Ishikawa (cell line): ENCODE measurements at regions not wholly inside any gene's neighbourhood (a gene's known extent, or its start where the extent isn't known, plus 50 kb on each side); places are given as distances from the start of the nearest gene placed in this dataset.

Experiments used
- CEBPB ChIP-seq: IDR thresholded peaks from 2 replicates; pipeline ENCODE4 v1.6.1; 2012
- CREB1 ChIP-seq: IDR thresholded peaks from 2 replicates; pipeline ENCODE4 v1.6.1; 2012; ENCODE audit warnings: low read depth
- EGR1 ChIP-seq: IDR thresholded peaks from 2 replicates; pipeline ENCODE4 v1.6.1; 2012
- EP300 ChIP-seq: IDR thresholded peaks from 2 replicates; pipeline ENCODE4 v1.6.1; 2012; ENCODE audit warnings: borderline replicate concordance
- FOXM1 ChIP-seq: IDR thresholded peaks from 2 replicates; pipeline ENCODE4 v1.6.1; 2012; ENCODE audit warnings: low read depth, borderline replicate concordance
- MAX ChIP-seq: IDR thresholded peaks from 2 replicates; pipeline ENCODE4 v1.6.1; 2012
- NFIC ChIP-seq: IDR thresholded peaks from 2 replicates; pipeline ENCODE4 v1.6.1; 2012
- RAD21 ChIP-seq: IDR thresholded peaks from 2 replicates; pipeline ENCODE4 v1.6.1; 2012; ENCODE audit warnings: low read depth
- TAF1 ChIP-seq: IDR thresholded peaks from 2 replicates; pipeline ENCODE4 v1.6.1; 2012; ENCODE audit warnings: low read depth, mild to moderate bottlenecking
- TCF12 ChIP-seq: IDR thresholded peaks from 2 replicates; pipeline ENCODE4 v1.6.1; 2012; ENCODE audit warnings: low read depth
- TEAD4 ChIP-seq: IDR thresholded peaks from 2 replicates; pipeline ENCODE4 v1.6.1; 2012
- YY1 ChIP-seq: IDR thresholded peaks from 2 replicates; pipeline ENCODE4 v1.6.1; 2012; ENCODE audit warnings: low read depth
- ZBTB7A ChIP-seq: IDR thresholded peaks from 2 replicates; pipeline ENCODE4 v1.6.1; 2012; ENCODE audit warnings: low read depth
- TF ChIP-seq, protein P1 (sequence below): IDR thresholded peaks from 2 replicates; pipeline ENCODE4 v1.6.1; 2012; ENCODE audit warnings: low read depth, mild to moderate bottlenecking
- TF ChIP-seq, protein P2 (sequence below): IDR thresholded peaks from 2 replicates; pipeline ENCODE4 v1.6.1; 2012

DNA sequence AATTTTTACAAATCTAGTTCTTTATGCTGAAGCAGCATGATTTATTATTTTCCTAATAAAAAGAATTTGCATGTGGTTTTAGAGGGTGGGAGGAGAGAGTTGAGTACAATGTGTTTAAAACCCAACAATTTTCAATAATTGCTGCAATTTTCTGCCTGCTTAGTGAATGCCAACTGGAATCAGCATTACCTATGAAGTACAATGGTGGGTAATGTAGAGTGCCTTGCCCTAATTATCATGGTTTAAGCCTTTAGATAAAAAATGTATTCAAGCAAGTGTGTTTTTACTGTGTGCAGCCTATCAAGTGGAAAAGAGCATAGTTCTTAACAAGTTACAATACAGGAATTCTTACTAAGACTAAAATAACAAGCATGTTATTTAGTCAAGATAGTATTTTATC lies 77.9 kb upstream of the ANKRD50 start:
- TF ChIP-seq YY1, result no peak
- no peak for TF ChIP-seq ZBTB7A
- no peak for TF ChIP-seq TCF12
- TF ChIP-seq FOXM1, result no peak
- TF ChIP-seq CEBPB, result no peak

DNA sequence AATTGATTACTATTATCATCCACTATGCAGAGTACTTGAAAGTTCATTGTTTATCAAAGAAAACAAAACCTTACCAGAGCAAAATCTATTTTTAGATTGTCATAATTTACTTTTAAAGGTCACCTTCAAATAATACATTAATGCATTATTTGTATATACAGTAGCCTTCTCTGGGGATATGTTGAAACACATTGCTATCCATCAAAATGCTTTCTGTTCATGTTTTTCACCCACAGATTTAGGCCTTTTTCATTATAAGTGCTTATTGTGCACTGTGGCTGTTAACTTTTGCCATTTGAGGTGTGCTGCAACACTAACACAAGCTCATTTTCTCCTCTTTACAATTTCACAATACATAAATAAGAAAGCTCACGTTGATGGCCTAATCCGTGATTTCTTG lies 74.1 kb upstream of the ANKRD50 start:
- TF ChIP-seq NFIC, result no peak
- no peak for TF ChIP-seq TCF12
- TF ChIP-seq RAD21, result no peak
- no peak for TF ChIP-seq EP300
- TF ChIP-seq, protein P1, sequence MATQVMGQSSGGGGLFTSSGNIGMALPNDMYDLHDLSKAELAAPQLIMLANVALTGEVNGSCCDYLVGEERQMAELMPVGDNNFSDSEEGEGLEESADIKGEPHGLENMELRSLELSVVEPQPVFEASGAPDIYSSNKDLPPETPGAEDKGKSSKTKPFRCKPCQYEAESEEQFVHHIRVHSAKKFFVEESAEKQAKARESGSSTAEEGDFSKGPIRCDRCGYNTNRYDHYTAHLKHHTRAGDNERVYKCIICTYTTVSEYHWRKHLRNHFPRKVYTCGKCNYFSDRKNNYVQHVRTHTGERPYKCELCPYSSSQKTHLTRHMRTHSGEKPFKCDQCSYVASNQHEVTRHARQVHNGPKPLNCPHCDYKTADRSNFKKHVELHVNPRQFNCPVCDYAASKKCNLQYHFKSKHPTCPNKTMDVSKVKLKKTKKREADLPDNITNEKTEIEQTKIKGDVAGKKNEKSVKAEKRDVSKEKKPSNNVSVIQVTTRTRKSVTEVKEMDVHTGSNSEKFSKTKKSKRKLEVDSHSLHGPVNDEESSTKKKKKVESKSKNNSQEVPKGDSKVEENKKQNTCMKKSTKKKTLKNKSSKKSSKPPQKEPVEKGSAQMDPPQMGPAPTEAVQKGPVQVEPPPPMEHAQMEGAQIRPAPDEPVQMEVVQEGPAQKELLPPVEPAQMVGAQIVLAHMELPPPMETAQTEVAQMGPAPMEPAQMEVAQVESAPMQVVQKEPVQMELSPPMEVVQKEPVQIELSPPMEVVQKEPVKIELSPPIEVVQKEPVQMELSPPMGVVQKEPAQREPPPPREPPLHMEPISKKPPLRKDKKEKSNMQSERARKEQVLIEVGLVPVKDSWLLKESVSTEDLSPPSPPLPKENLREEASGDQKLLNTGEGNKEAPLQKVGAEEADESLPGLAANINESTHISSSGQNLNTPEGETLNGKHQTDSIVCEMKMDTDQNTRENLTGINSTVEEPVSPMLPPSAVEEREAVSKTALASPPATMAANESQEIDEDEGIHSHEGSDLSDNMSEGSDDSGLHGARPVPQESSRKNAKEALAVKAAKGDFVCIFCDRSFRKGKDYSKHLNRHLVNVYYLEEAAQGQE, result no peak
- TF ChIP-seq YY1, result no peak
- no peak for TF ChIP-seq MAX
- TF ChIP-seq CEBPB, result no peak
- TF ChIP-seq ZBTB7A, result no peak
- no peak for TF ChIP-seq TAF1
- TF ChIP-seq, protein P2, sequence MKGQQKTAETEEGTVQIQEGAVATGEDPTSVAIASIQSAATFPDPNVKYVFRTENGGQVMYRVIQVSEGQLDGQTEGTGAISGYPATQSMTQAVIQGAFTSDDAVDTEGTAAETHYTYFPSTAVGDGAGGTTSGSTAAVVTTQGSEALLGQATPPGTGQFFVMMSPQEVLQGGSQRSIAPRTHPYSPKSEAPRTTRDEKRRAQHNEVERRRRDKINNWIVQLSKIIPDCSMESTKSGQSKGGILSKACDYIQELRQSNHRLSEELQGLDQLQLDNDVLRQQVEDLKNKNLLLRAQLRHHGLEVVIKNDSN, result no peak

- TF ChIP-seq YY1 (no peak), MAX (no peak), EP300 (no peak), ZBTB7A (no peak), TCF12 (no peak), NFIC (no peak), FOXM1 (no peak), RAD21 (no peak), EGR1 (no peak), CREB1 (no peak), CEBPB (no peak), TAF1 (no peak), TEAD4 (no peak)
- TF ChIP-seq, protein P2, result no peak
- TF ChIP-seq, protein P1, result no peak
Observed at GRCh38 chr4:124785645-124786044, 73.1 kb upstream of the ANKRD50 start.

GRCh38 chr4:124783847-124784246 lies 71.3 kb upstream of the ANKRD50 start:
- TF ChIP-seq, protein P2, result no peak
- TF ChIP-seq NFIC, result no peak
- no peak for TF ChIP-seq EGR1
- TF ChIP-seq TAF1, result no peak
- TF ChIP-seq MAX, result no peak
- no peak for TF ChIP-seq EP300
- TF ChIP-seq TEAD4, result no peak
- no peak for TF ChIP-seq FOXM1
- no peak for TF ChIP-seq CEBPB

- TF ChIP-seq TAF1 (no peak), EP300 (no peak), TEAD4 (no peak), FOXM1 (no peak), TCF12 (no peak), MAX (no peak), CEBPB (no peak), NFIC (no peak), ZBTB7A (no peak), RAD21 (no peak), YY1 (no peak), EGR1 (no peak), CREB1 (no peak)
- TF ChIP-seq, protein P2, result no peak
- TF ChIP-seq, protein P1, result no peak
Observed at GRCh38 chr4:124777007-124777406, 64.5 kb upstream of the ANKRD50 start.
